ENCODE measurements at regions not wholly inside any gene's neighbourhood (a gene's known extent, or its start where the extent isn't known, plus 50 kb on each side); places are given as distances from the start of the nearest gene placed in this dataset.

- DNase-seq, result no peak
Measured at GRCh38 chr21:29228306-29228705, 70.4 kb upstream of the BACH1 start.

- no peak for DNase-seq
Measured at GRCh38 chr21:29230551-29231261, 68.0 kb upstream of the BACH1 start.

- DNase-seq, result no peak
Measured at GRCh38 chr21:29231756-29232529, 66.8 kb upstream of the BACH1 start.

- no peak for DNase-seq
Measured at GRCh38 chr21:29232530-29233255, 66.0 kb upstream of the BACH1 start.

- peak; percentile 18 to 36 for DNase-seq
Measured at GRCh38 chr21:29233256-29233546, 65.5 kb upstream of the BACH1 start.

- peak in 1 of 2 donors; percentile 12 for DNase-seq
Measured at GRCh38 chr21:29233611-29234540, 64.8 kb upstream of the BACH1 start.

- DNase-seq, result no peak
Measured at GRCh38 chr21:29235714-29236197, 63.0 kb upstream of the BACH1 start.

GRCh38 chr21:29236201-29236600 is 62.5 kb upstream of the BACH1 start:
- DNase-seq, result no peak

- no peak for DNase-seq
Measured at GRCh38 chr21:29237110-29238052, 61.3 kb upstream of the BACH1 start.

GRCh38 chr21:29238053-29238966 is 60.4 kb upstream of the BACH1 start:
- no peak for DNase-seq

GRCh38 chr21:29238967-29239290 is 59.8 kb upstream of the BACH1 start:
- DNase-seq, result peak in 1 of 2 donors; percentile 23

GRCh38 chr21:29240136-29240535 is 58.6 kb upstream of the BACH1 start:
- DNase-seq, result no peak

- DNase-seq, result no peak
Measured at GRCh38 chr21:29242201-29242600, 56.5 kb upstream of the BACH1 start.

GRCh38 chr21:29243188-29243587 is 55.5 kb upstream of the BACH1 start:
- no peak for DNase-seq

- DNase-seq, result no peak
Measured at GRCh38 chr21:29245104-29245643, 53.5 kb upstream of the BACH1 start.

- DNase-seq, result no peak
Measured at GRCh38 chr21:29245863-29246262, 52.9 kb upstream of the BACH1 start.

- no peak for DNase-seq
Measured at GRCh38 chr21:29246614-29247013, 52.1 kb upstream of the BACH1 start.

GRCh38 chr21:29248124-29248523 is 50.6 kb upstream of the BACH1 start:
- no peak for DNase-seq

All from CD4-positive, alpha-beta T cell treated with Interleukin-4 for 1 hour (primary cell).